ENCODE measurements at regions not wholly inside any gene's neighbourhood (a gene's known extent, or its start where the extent isn't known, plus 50 kb on each side); places are given as distances from the start of the nearest gene placed in this dataset.

- DNase-seq = no peak
Observed at GRCh38 chr22:26732284-26732683, 74.9 kb downstream of the MIAT start.

- DNase-seq = no peak
Observed at GRCh38 chr22:26734339-26735018, 77.1 kb downstream of the MIAT start.

- DNase-seq = no peak
Observed at GRCh38 chr22:26735019-26735409, 77.6 kb downstream of the MIAT start.

- no peak for DNase-seq
Observed at GRCh38 chr22:26737262-26737661, 79.9 kb downstream of the MIAT start.

- DNase-seq = no peak
Observed at GRCh38 chr22:26740253-26740652, 82.9 kb downstream of the MIAT start.

GRCh38 chr22:26743149-26743548 lies 85.8 kb downstream of the MIAT start:
- no peak for DNase-seq

GRCh38 chr22:26744892-26745808 lies 87.8 kb downstream of the MIAT start:
- DNase-seq = no peak

GRCh38 chr22:26746311-26746710 lies 88.9 kb downstream of the MIAT start:
- DNase-seq = no peak

GRCh38 chr22:26748845-26749244 lies 91.5 kb downstream of the MIAT start:
- no peak for DNase-seq

GRCh38 chr22:26751217-26751616 lies 93.8 kb downstream of the MIAT start:
- DNase-seq = no peak

- DNase-seq = no peak
Observed at GRCh38 chr22:26753125-26753862, 95.9 kb downstream of the MIAT start.

- DNase-seq = peak; percentile 35
Observed at GRCh38 chr22:26756675-26757293, 99.4 kb downstream of the MIAT start.

GRCh38 chr22:26757496-26757895 lies 100.1 kb downstream of the MIAT start:
- no peak for DNase-seq

- no peak for DNase-seq
Observed at GRCh38 chr22:26762503-26763472, 105.4 kb downstream of the MIAT start.

- DNase-seq = no peak
Observed at GRCh38 chr22:26763633-26764361, 106.4 kb downstream of the MIAT start.

GRCh38 chr22:26766510-26767350 lies 109.3 kb downstream of the MIAT start:
- no peak for DNase-seq

GRCh38 chr22:26767351-26768155 lies 110.2 kb downstream of the MIAT start:
- DNase-seq = no peak

- DNase-seq = no peak
Observed at GRCh38 chr22:26768156-26768515, 110.7 kb downstream of the MIAT start.

- no peak for DNase-seq
Observed at GRCh38 chr22:26768952-26769351, 111.6 kb downstream of the MIAT start.

Data from stimulated activated CD4-positive, alpha-beta T cell treated with anti-CD3 and anti-CD28 coated beads, Interleukin-12 subunit alpha, Interleukin-12 subunit beta, amount 100 ng/mL, for 4 hours (primary cell).